Activated CD8-positive, alpha-beta memory T cell treated with anti-CD3 and anti-CD28 coated beads, Interleukin-2, amount 50 U/mL, for 24 hours (primary cell): ENCODE measurements at regions not wholly inside any gene's neighbourhood (a gene's known extent, or its start where the extent isn't known, plus 50 kb on each side); places are given as distances from the start of the nearest gene placed in this dataset.
"Not testable (repeated sequence)": the region's sequence is repeated elsewhere in the genome, so short reads cannot be mapped to it uniquely, and the experiment has no call there.

Experiments used
- DNase-seq: peaks from one replicate; pipeline ENCODE4 v3.0.0-alpha.2; 2020; ENCODE audit errors: extremely low read depth

DNA sequence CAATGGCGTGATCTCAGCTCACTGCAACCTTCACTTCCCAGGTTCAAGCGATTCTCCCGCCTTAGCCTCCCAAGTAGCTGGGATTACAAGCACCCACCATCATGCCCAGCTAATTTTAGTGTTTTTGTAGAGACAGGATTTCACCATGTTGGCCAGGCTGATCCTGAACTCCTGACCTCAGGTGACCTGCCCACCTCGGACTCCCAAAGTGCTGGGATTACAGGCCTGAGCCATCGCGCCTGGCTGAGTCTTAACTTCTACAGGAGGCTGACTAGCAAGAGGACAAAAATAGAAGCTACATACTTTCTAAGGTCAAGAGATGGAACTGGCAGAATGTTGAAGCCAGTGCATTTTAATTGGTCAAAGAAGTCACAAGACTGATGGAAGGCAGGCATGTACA, 2296.2 kb upstream of the RAG2 start:
- not testable (repeated sequence) for DNase-seq

DNA sequence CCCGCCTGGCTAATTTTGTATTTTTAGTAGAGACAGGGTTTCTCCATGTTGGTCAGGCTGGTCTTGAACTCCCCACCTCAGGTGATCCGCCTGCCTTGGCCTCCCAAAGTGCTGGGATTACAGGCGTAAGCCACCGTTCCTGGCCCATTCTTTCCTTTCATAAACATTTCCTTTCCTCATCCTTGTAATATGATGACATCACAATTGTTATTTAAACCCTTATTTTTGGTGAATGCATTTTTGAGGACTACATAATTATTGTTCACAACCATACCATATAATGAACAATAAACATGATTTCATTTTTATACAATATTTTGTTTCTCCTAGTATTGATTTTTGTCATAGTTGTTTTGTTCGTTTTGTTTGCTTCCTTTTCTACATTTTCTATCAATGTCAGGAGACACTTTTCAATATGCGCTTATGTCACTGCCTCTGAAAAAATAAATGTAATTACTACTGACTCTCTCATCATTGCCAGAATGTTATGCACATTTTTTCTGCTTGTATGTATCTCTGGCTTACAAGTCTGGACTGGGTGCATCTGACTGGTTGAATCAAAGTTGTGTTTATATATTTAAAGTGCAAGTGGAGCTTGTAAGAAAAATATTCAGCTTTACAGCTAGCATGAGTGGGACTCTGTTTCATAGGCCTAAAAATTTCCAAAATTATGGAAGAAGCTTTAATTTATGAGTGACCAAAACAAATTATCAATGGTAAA, 2286.3 kb upstream of the RAG2 start:
- DNase-seq: no peak

DNA sequence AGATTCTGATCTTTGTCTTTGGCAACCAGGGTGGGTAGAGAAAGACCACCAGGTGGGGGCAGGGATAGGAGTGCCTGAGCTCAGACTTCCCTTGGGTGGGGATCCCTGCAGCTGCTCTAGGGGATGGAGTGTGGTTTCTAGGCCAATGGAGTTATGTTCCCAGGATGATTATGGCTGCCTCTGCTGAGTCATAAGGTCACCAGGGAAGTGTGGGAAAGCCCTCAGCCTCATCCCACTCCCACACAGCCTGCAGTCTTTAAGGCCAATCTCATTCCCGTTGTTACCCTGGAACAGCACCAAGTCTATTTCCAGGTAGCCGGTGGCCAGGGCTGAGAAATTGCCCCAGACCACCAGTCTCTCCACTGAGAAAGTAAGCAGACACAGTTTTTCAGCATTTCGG, 2269.3 kb upstream of the RAG2 start:
- DNase-seq: no peak

DNA sequence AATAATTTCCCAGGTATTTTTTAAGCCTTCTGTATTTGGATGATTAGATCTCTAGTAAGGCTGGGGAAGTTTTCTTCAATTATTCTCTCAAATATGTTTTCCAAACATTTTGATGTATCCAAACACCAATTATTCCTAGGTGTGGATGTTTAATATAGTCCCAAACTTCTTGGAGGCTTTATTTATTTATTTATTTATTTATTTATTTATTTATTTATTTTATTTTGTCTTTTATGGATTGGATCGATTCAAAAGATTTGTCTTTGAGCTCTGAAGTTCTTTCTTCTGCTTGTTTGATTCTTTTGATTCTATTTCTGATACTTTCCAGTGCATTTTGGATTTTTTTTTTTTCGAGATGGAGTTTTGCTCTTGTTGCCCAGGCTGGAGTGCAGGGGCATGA, 2267.9 kb upstream of the RAG2 start:
- no peak for DNase-seq

DNA sequence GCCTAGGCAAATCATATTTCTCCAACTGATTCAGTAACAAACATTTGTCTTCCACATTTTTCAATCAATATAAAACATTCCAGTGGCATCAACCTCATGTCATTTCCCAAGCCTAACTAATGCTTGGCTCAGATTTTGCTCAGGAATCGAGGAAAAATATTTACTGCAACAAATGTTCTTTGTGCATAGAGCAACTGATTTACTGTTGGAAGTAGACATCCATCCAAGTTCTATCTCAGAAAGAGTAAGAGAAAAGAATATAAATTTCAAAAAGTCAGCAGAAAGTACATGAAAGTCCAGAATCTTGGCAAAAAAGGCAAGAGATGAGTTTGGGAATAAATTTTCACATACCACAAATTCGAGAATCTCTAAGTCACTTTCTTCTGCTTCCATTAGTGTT, 2245.0 kb upstream of the RAG2 start:
- DNase-seq: no peak

DNA sequence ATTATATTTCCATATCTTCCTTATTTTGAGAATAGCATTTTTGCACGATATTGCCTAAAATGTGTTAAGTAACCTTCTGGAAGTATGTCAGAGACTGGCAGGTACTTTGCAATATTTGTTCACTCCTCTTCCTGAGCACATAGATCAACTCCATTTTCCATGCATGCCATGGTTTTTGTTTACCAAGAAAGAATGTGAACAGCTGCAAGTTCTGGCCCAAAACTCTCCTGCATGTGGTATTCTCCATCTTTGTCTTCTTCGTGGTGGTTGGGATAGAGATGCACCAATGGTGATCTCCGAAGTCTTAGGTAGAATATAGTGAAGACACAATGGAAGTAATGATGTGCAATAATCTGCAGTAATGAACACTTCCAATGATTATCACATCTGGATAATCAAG, 2241.0 kb upstream of the RAG2 start:
- DNase-seq: no peak

DNA sequence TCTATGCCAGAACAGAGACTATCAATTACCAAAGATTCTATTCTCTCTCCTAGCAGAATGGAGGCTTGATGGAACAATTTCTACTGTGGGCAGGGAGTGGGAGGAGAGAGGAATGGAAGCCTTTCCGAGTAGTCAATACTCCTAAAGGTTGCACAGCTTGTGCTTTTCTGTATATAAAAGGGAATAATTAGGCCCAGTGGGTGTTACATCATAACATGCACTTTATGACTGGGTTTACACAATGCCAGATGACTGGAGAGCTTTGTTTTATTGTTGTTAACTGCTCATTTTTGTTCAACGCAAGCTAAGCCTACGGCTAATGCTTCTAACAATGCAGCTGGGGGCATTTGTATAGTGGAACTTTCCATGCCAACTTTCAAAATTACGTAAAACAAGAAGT, 2237.9 kb upstream of the RAG2 start:
- DNase-seq: no peak

DNA sequence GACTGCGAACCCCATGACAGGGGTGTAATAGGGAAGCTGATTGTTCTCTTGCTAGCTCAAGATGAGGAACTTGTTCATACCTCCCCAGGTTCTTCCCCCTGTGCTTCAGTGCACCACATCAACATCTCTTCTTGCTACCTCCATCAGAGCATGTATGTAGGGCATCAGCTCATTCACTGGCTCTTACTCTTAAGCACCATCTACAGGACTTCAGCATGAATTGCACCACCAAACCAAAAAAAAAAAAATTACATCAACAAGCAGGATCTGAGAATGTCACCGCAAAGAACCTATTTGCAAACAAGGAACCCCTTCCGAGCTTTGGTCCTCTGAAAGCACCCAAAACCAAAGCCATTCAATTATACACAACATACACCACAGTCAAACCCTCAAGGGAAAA, 2226.5 kb upstream of the RAG2 start:
- DNase-seq: no peak

DNA sequence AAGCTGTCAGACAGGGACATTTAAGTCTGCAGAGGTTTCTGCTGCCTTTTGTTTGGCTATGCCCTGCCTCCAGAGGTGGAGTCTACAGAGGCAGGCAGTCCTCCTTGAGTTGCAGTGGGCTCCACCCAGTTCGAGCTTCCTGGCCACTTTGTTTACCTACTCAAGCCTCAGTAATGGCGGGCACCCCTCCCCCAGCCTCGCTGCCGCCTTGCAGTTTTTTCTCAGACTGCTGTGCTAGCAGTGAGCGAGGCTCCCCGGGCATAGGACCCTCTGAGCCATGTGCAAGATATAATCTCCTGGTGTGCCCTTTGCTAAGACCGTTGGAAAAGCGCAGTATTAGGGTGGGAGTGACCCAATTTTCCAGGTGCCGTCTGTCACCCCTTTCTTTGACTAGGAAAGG, 2223.8 kb upstream of the RAG2 start:
- DNase-seq: not testable (repeated sequence)

DNA sequence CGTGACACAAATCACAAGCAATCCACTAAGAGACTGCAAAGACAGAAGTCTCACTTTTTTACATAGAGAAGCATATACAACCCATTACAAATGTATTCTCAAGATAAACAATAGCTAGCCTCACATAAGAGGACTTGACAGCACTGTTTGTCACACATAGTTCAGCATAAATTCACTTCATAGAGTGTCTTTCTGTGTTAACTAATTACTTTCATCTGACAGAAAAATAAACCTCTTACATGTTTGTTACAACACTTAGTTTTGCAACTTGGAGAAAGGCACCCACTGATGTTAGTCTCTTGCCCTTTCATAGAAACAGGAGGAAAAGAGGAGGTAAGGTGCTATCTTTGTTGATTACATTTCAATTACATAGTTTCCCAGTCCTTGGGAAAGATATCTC, 2221.9 kb upstream of the RAG2 start:
- DNase-seq: no peak

DNA sequence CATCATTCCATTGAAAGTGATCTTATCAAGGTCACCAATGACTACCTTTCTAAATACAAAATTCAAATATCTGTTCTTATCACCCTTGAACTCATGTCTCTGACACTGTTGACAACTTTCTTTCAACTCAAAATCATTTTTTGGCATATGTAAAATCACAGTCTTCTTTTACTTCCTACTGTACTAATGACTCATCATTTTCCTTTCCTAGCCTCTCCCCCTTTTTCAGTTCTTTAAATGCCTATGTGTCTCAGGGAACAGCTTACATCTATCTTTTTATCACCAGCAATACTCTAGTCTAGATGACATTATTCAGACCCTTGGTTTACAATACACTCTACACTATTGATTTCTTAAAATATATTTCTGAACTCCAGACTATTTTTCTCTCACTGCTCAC, 2220.7 kb upstream of the RAG2 start:
- no peak for DNase-seq

DNA sequence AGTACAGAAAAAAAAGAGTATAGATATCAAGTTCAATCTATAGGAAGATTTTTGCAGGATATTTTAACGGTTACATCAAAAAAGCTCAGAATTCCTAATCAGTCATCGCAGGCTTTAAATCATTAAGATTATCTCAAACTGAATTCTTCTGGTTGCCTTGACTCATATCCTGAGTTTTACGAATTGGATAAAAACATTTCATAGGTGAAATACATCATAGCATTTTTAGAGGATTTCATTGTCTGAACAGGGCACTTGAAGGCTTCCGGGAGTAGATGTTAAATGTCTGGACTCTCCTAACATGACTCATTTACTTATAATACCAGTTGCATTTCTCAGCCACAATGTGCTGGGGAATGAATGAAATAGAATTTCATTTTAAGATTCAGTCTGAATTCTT, 2216.6 kb upstream of the RAG2 start:
- DNase-seq: no peak

DNA sequence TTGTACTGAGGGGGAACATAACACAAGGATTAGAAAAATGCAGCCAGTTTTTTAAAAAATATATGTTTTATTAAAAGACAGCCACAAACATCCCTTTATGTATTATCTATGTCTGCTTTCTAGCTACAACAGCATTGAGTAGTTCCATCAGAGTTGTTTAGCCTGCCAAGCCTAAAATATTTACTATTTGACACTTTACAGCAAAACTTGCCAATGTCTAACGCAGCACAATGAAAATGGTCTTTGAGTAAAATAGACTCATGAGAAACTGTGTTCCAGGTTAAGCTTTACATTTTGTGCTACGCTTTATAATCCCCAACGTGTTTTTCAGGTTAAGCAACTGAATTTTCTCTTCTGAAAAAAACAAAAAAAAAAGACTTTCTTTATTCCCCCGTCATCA, 2211.5 kb upstream of the RAG2 start:
- DNase-seq: no peak

DNA sequence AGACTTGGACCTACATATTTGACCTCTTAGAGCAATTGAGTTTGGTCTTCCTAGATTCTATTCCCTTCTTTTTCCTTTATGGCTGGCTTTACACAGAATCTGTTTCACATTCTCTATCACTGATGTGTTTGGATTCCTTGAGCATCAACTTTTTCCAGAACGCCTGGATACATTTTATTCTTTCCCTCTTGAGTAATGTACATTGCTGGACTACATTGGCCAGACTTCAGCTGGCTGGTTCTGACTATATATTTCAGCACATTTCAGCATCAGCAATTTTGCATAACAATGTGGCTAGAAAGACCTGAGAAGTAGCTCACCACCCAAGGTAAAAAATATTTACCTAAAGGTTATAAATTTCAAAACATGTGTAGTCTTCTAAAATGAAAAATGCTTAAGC, 2198.2 kb upstream of the RAG2 start:
- DNase-seq: no peak

DNA sequence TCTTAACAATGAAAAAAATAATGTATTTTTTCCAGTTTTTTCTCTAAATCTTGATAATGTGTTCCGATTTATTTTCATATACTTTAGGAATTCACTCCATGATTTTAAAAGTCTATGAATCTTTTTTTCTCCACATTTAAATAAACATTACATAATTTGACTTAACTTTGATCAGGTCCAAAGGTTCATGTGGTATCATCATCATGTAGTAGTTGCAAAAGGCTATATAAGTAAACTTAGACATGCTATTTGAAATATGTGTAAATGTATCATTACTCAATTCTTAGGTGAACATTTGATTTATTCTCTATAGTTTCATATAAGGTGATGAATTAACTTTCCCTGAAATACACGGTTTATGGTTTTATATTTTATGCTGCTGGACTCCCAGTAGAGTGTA, 2197.0 kb upstream of the RAG2 start:
- no peak for DNase-seq

DNA sequence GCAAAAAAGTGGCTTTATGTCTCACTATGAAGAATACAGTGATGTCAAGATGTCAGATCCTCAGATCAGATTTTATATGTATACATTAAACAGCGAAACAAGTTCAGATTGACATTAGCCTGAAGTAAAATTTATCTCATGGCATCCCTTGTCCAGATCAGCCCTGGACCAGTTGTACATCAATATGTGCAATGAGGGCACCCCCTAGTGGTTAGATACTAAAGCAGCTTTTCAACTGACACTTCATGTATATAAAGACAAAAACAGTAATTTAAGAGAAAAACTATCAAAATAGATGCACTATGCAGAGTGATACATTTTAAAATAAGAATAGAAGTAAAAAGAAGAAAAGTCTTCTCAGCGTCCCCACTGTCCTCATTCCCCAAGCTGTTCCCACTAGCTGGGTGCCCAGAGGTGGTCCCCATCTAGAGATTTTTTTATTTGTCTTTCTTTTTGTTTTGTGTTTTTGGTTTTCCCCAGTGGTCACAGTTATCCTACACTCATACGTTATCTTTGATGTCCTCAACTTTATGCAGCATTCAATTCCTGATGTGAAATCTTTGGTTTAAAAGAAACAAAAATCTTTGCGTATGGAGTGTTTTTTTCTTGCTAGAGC, 2193.4 kb upstream of the RAG2 start:
- no peak for DNase-seq

DNA sequence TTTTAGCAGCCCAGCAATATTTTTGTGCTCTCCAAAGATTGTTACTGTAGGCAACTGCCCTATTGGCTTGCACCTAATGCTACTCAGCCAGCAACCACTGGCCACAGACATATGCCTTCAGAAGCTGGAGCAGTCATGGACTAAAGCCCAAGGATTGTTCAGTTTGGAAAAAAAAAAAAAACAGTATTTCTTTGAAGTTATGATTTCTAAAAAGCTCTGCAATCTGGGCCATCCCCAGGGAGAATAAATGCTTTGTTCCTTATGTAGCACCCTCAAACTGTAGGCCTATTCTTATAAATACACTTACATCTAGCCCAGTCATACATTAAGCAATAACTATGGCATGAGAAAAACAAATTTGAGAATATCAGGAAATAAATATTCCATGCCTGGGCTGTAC, 2190.5 kb upstream of the RAG2 start:
- no peak for DNase-seq

DNA sequence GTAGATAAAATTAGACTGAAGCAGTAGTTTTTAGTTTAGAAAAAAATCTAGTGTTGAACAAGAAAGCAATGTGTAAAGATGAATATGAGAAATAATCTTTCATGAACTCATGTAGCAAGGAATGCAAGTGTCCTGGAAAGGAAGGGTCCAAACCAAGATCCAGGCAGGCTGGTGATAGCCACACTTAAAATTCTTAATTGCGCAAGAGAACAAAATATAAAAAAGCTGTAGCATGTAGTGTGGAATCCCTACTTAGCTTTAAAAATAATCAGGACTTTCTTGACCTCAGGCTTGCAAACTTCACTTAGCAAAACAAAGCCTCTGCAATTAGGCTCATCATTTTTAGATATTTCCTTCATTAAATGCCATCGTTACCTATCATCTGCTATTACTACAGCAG, 2186.1 kb upstream of the RAG2 start:
- DNase-seq: no peak

DNA sequence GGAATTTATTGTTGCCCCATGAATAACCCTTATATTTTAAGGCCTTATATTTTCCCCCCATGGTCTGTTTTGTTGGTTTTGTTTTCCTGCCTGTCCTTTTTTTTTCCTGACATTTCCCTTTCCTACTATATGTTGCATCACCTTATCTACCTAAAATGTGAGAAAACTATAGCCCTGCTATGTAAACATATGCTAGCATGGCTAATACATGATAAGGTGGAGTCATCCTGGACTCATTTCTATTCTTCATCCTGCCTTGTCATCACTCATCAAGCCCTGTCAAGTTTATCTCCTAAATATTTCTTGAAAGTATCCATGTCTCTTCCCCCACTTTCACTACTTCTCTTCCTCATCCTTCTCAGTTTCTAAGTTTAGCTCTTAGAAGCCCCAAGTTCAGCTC, 2168.8 kb upstream of the RAG2 start:
- DNase-seq: no peak

DNA sequence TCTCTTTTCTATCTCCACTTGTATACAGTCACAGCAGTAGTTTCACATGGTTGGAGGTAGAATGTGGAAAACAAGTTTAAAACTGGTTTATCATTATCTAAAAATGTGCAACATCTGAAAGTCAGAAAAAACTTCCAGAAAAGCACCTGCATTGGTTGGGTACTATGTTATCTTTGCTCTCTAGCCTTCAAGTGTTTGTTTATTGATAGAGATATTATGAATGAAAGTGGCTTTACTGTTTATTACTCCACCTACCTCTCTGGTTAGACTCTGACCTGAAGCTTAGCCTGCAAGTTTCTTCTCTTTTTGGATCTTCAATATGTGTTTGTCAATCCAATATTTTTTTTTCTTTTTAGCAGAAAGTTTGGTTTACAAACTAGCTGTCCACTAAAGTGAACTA, 2161.4 kb upstream of the RAG2 start:
- DNase-seq: no peak

DNA sequence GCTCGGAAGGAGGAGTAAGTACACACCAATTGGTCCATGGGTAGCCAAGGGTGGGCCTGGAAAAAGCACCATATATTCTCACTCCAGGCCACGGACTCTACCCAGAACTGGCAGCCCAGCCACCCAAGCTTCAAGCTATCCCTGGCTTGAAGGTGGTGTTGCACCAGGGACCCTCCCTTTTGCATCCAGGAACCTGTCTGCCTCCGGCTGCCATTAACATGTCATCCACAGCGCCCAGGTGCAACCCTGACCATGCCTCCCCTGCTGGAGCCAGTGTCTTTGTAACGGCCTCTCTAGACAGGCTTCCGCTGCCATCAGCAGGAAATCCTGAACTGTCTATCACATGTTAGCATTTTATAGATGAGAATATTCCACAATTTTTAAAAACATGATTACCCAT, 2158.5 kb upstream of the RAG2 start:
- DNase-seq: no peak

DNA sequence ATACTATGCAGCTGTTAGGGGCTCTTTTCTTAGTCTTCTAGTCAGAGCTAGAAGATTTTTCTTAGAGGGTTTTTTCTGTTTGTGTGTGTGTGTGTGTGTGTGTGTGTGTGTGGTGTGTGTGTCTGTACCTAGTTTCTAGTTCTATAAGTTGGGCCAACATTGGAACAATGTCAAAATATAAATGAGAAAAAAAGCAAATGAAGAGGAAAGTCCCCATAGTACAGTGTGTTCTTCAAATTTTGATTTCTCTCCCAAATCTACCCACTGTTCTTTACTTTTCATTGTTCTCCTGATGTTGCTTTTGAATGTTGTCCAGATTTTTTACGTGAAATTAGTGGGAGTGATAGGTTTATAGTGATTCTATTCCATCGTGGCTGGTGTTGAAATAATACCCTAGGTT, 2153.4 kb upstream of the RAG2 start:
- no peak for DNase-seq

DNA sequence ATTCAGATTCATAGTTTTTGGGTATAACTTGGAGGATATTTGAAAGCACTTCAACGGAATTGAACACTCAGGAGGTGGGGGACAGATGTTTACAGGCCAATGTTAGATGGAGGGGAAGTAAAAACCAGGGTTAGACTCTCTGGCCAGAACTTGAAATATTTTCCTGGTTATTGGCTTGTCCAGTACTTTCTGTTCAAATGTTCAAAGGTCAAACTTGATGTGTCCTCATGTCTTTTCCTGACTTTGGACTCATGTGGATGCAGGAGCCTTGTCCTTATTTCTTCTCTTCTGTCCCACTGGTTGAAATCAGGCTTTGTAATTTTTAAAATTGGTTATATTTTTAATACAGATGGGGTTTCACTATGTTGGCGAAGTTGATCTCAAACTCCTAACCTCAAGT, 2148.5 kb upstream of the RAG2 start:
- DNase-seq: not testable (repeated sequence)

DNA sequence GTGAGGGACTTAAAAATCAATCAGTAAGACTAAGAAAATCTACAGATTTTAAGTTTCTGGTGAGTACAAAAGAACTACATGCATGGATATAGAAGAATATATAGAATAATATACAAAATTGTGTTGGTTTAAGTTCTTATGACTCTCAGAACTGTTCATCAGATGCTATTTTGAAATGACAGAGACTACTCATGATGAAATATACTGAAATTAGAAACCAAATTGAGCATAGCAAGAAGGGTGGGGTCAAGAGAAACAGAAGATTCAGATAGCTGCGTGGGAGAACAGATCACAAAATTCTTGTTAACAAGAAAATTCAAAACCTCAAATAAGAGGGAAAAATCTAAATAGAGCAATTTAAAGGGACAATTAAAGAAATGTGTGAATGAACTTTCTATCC, 2125.3 kb upstream of the RAG2 start:
- DNase-seq: no peak
